Prostate gland (tissue), 2 donors: ENCODE measurements at regions not wholly inside any gene's neighbourhood (a gene's known extent, or its start where the extent isn't known, plus 50 kb on each side); places are given as distances from the start of the nearest gene placed in this dataset.

Experiments
- DNase-seq: peaks from one replicate; pipeline ENCODE4 v3.0.0-alpha.2; 2019; ENCODE audit warnings: low spot score
- H3K27ac ChIP-seq, 2 donors: fragments of 200-600 bp; sonication (generic); 2 replicates each; pipeline ENCODE4 v1.5.1; 2017 to 2019
- H3K27me3 ChIP-seq: fragments of 200-600 bp; sonication (generic); replicated peaks from 2 replicates; pipeline ENCODE4 v1.5.1; 2019; ENCODE audit not compliant: insufficient read depth
- H3K36me3 ChIP-seq, 2 donors: fragments of 200-600 bp; sonication (generic); 1 replicate in 1 of 2; 2 replicates in 1 of 2; pipeline versions ENCODE4 v1.5.1 to v1.8.1; 2017 to 2019
- H3K4me1 ChIP-seq: fragments of 200-600 bp; sonication (generic); replicated peaks from 2 replicates; pipeline ENCODE4 v1.5.1; 2019
- H3K4me3 ChIP-seq, 2 donors: fragments of 200-600 bp; sonication (generic); 2 replicates each; pipeline ENCODE4 v1.5.1; 2017 to 2019
- H3K9me3 ChIP-seq: fragments of 200-600 bp; sonication (generic); 2 replicates; pipeline ENCODE4 v1.5.1; 2017
- POLR2A ChIP-seq: fragments of 450-650 bp; IDR thresholded peaks from one replicate; pipeline ENCODE4 v1.6.1; 2016; ENCODE audit warnings: antibody characterized with exemption, mild to moderate bottlenecking
- POLR2AphosphoS5 ChIP-seq: sonication (generic); formaldehyde crosslinking; IDR thresholded peaks from one replicate; pipeline ENCODE4 v1.6.1; 2017; ENCODE audit warnings: antibody characterized with exemption
- WGBS: methylation state at CpG from one replicate; pipeline ENCODE4 v1.1.5; 2018; 5-methylcytosine and 5-hydroxymethylcytosine counted together
- intact Hi-C: fragments of 100-400 bp; cut with DNase I; formaldehyde crosslinking; loops from one replicate; pipeline ENCODE4 v1.14.2; 2022
- TF ChIP-seq, protein P1 (sequence below), 4 experiments: fragments of 200-600 bp in 2 of 4; fragments of 450-650 bp in 2 of 4; sonication (generic) in 2 of 4; IDR thresholded peaks; 1 replicate in 3 of 4; 2 replicates in 1 of 4; pipeline ENCODE4 v1.5.1; 2016 to 2019; ENCODE audit warnings: antibody characterized with exemption in 4 of 4, mild to moderate bottlenecking in 2 of 4, moderate library complexity in 2 of 4

DNA sequence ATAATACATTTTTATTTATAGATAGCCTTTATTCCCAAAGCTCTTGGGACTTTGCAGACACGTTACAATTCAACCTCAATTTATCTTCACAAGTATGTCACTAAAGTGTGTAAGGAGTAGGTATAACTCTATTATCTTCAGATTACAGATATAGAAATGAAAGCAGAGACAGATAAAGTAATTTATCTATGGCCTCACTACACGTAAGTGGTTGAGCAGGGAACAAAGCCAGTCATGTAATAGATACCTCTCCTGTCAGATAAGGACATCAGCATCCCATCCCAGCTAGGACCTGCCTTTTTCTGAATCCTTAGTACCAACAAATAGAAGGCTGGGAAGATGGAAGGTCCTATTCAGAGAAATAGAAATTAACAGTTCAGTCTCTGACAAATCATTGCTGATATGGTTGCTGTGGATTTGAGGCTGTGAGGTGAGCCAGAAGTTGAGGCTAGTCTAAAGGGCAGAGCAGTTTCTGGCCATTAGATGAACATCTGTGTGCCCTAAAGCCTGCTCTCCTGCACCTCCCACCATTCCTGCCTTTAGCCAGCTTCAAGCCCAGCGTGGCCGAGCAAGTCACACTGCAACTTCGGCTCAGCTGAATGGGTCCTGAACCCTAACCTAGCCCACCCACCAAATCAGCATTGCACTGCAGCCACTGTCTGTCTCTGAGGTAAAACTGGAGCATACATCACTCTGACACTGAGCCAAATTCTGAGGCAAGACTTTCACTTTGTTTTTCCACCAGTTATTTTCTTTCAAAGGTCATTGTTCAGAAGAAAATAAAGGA lies 71.1 kb upstream of the PLEKHA5 start:
- 46% methylated on average over 5 of the region's 5 CpGs for WGBS

DNA sequence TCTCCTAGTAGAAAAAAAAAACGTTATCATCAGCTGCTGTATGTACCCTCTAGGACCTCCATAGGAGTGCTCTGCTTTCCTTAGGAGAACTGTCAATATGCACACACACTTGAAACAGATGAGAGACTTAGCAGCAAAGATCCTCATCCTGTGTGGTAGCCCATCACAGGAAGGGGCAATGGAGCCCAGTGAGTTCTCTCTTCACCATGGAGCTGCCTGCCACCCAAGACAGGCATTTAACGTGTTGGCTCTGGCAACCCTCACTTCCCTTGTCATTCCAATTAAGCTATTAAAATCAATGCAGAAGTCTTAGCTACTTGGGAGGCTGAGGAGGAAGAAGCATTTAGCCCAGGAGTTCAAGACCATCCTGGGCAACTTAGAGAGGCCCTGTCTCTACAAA lies 64.8 kb upstream of the PLEKHA5 start:
- Histone ChIP-seq H3K27ac (no peak overlapping the region), H3K27me3 (no peaks in the 10 kb centered on the region), H3K36me3 (no peaks in the 10 kb centered on the region), H3K4me1 (no peaks in the 10 kb centered on the region), H3K4me3 (no peak overlapping the region), H3K9me3 (no peaks in the 10 kb centered on the region)
- 50% methylated on average over 2 of the region's 2 CpGs for WGBS
- intact Hi-C loops = no loop called here
- TF ChIP-seq POLR2A (no peak), POLR2AphosphoS5 (no peak)
- TF ChIP-seq, protein P1, sequence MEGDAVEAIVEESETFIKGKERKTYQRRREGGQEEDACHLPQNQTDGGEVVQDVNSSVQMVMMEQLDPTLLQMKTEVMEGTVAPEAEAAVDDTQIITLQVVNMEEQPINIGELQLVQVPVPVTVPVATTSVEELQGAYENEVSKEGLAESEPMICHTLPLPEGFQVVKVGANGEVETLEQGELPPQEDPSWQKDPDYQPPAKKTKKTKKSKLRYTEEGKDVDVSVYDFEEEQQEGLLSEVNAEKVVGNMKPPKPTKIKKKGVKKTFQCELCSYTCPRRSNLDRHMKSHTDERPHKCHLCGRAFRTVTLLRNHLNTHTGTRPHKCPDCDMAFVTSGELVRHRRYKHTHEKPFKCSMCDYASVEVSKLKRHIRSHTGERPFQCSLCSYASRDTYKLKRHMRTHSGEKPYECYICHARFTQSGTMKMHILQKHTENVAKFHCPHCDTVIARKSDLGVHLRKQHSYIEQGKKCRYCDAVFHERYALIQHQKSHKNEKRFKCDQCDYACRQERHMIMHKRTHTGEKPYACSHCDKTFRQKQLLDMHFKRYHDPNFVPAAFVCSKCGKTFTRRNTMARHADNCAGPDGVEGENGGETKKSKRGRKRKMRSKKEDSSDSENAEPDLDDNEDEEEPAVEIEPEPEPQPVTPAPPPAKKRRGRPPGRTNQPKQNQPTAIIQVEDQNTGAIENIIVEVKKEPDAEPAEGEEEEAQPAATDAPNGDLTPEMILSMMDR (IDR thresholded peaks at IDR 0.05) = no peak
- no peak for DNase-seq

More for the DNA sequence above, 71.1 kb upstream of the PLEKHA5 start:
- no peaks in the 10 kb centered on the region for H3K4me1 ChIP-seq
- intact Hi-C loops = no loop called here
- no peak for TF ChIP-seq POLR2A
- no peak for TF ChIP-seq POLR2AphosphoS5
- TF ChIP-seq, protein P1 (IDR thresholded peaks at IDR 0.05) = no peak
- no peak for DNase-seq
- no peak overlapping the region for H3K4me3 ChIP-seq
- H3K27me3 ChIP-seq = no peaks in the 10 kb centered on the region
- H3K36me3 ChIP-seq = no peaks in the 10 kb centered on the region
- no peaks in the 10 kb centered on the region for H3K9me3 ChIP-seq
- H3K27ac ChIP-seq = no peak overlapping the region

DNA sequence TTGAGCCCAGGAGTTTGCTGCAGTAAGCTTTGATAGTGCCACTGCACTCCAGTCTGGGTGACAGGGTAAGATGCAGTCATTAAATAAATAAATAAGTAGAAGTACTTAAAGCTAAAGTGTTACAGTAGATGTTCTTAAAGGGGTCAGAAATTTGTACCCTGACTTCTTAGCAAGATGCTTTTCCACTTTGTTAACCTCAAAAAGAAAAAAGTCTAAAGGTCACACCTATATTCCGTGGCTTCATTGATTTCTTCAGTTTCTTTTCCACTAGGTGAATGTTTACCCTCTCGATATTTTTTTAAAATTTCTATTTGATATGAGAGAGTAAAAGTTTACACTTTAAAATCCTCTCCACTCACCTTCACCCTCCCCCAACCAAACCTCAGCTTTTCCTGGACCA lies 64.3 kb upstream of the PLEKHA5 start:
- TF ChIP-seq, protein P1 (IDR thresholded peaks at IDR 0.05) = no peak
- TF ChIP-seq POLR2A = no peak
- no peak for TF ChIP-seq POLR2AphosphoS5
- H3K27me3 ChIP-seq = no peaks in the 10 kb centered on the region
- no peak overlapping the region for H3K4me3 ChIP-seq
- H3K9me3 ChIP-seq = no peaks in the 10 kb centered on the region
- H3K36me3 ChIP-seq = no peaks in the 10 kb centered on the region
- intact Hi-C loops = no loop called here
- WGBS = over 99% methylated on average over 2 of the region's 2 CpGs
- H3K4me1 ChIP-seq = no peaks in the 10 kb centered on the region
- DNase-seq = no peak
- no peak overlapping the region for H3K27ac ChIP-seq

DNA sequence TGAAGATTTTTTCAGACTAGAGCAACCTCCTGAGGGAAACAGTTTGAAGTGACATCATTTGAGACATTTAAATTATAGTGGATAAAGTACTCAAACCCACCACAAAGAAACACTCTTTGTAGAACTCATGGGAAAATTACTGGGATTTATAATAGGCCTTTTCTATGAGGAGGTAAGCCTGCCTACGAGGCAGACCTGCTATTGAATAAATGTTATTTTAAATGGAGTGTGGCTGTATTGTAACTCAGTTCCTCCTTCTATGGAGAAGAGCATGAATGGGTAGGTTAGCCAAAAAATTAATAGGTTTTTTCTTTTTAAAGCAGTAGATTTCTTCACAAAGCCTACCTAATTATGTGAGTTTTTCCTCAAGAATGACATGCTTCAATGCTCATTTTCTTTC lies 63.7 kb upstream of the PLEKHA5 start:
- intact Hi-C loops = no loop called here

More for the DNA sequence above, 63.7 kb upstream of the PLEKHA5 start:
- Histone ChIP-seq H3K9me3 (no peaks in the 10 kb centered on the region), H3K4me3 (no peak overlapping the region), H3K36me3 (no peaks in the 10 kb centered on the region), H3K27ac (no peak overlapping the region), H3K4me1 (no peaks in the 10 kb centered on the region), H3K27me3 (no peaks in the 10 kb centered on the region)
- TF ChIP-seq, protein P1 (IDR thresholded peaks at IDR 0.05) = no peak
- TF ChIP-seq POLR2A = no peak
- DNase-seq = no peak
- WGBS = 89% methylated on average over 1 of the region's 1 CpG
